HL-60 (cell line): ENCODE measurements at regions not wholly inside any gene's neighbourhood (a gene's known extent, or its start where the extent isn't known, plus 50 kb on each side); places are given as distances from the start of the nearest gene placed in this dataset.

Experiments used
- POLR2AphosphoS5 ChIP-seq: IDR thresholded peaks from 2 replicates; pipeline ENCODE4 v1.6.1; 2012; ENCODE audit warnings: low read depth
- TF ChIP-seq, protein P1 (sequence below): IDR thresholded peaks from one replicate; pipeline ENCODE4 v1.5.1; 2011; ENCODE audit warnings: low read length, control low read depth, inconsistent platforms; ENCODE audit not compliant: insufficient read depth
- TF ChIP-seq, protein P2 (sequence below): IDR thresholded peaks from 2 replicates; pipeline ENCODE4 v1.6.1; 2012; ENCODE audit warnings: low read depth; ENCODE audit not compliant: insufficient replicate concordance

DNA sequence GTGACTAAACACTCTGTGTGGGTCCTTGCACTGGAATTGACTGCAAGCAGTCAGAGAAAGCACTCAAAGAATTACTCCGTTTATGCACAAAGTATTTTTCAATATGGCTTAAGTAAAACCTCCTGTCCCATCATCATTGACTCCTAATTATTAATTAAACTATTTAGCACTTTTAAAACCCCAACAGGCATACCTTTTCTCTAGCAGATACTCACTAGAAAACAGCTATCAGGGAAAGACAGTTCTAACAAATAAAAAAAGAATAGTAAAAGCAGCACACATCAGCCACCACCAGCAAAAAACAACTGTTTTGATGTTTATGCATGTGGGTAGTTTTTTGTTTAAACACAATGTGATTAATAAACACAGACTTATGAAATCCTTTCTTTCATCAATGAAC is 66.2 kb upstream of the GYPA start:
- TF ChIP-seq, protein P1, sequence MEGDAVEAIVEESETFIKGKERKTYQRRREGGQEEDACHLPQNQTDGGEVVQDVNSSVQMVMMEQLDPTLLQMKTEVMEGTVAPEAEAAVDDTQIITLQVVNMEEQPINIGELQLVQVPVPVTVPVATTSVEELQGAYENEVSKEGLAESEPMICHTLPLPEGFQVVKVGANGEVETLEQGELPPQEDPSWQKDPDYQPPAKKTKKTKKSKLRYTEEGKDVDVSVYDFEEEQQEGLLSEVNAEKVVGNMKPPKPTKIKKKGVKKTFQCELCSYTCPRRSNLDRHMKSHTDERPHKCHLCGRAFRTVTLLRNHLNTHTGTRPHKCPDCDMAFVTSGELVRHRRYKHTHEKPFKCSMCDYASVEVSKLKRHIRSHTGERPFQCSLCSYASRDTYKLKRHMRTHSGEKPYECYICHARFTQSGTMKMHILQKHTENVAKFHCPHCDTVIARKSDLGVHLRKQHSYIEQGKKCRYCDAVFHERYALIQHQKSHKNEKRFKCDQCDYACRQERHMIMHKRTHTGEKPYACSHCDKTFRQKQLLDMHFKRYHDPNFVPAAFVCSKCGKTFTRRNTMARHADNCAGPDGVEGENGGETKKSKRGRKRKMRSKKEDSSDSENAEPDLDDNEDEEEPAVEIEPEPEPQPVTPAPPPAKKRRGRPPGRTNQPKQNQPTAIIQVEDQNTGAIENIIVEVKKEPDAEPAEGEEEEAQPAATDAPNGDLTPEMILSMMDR, result no peak
- no peak for TF ChIP-seq POLR2AphosphoS5
- TF ChIP-seq, protein P2, sequence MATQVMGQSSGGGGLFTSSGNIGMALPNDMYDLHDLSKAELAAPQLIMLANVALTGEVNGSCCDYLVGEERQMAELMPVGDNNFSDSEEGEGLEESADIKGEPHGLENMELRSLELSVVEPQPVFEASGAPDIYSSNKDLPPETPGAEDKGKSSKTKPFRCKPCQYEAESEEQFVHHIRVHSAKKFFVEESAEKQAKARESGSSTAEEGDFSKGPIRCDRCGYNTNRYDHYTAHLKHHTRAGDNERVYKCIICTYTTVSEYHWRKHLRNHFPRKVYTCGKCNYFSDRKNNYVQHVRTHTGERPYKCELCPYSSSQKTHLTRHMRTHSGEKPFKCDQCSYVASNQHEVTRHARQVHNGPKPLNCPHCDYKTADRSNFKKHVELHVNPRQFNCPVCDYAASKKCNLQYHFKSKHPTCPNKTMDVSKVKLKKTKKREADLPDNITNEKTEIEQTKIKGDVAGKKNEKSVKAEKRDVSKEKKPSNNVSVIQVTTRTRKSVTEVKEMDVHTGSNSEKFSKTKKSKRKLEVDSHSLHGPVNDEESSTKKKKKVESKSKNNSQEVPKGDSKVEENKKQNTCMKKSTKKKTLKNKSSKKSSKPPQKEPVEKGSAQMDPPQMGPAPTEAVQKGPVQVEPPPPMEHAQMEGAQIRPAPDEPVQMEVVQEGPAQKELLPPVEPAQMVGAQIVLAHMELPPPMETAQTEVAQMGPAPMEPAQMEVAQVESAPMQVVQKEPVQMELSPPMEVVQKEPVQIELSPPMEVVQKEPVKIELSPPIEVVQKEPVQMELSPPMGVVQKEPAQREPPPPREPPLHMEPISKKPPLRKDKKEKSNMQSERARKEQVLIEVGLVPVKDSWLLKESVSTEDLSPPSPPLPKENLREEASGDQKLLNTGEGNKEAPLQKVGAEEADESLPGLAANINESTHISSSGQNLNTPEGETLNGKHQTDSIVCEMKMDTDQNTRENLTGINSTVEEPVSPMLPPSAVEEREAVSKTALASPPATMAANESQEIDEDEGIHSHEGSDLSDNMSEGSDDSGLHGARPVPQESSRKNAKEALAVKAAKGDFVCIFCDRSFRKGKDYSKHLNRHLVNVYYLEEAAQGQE, result no peak
